PFSK-1 (cell line): ENCODE measurements at regions not wholly inside any gene's neighbourhood (a gene's known extent, or its start where the extent isn't known, plus 50 kb on each side); places are given as distances from the start of the nearest gene placed in this dataset.

Experiments
- FOXP2 ChIP-seq: optimal IDR thresholded peaks from 2 replicates; pipeline ENCODE3; 2011; ENCODE audit warnings: borderline replicate concordance, control low read depth, inconsistent platforms; ENCODE audit not compliant: insufficient read depth; ENCODE audit errors: extremely low read length, extremely low read depth
- POLR2AphosphoS5 ChIP-seq: IDR thresholded peaks from 2 replicates; pipeline ENCODE4 v1.6.1; 2012; ENCODE audit warnings: low read depth, mild to moderate bottlenecking, control low read depth, low read length, moderate library complexity
- REST ChIP-seq, 2 experiments: IDR thresholded peaks; 2 replicates each; pipeline versions ENCODE4 v1.6.1 to v1.8.0; 2011 to 2012; ENCODE audit warnings: low read depth in 2 of 2, low read length in 2 of 2, control low read depth in 1 of 2, inconsistent platforms in 1 of 2, mild to moderate bottlenecking in 1 of 2, moderate library complexity in 1 of 2; ENCODE audit not compliant: insufficient read depth in 1 of 2
- SIN3A ChIP-seq: IDR thresholded peaks from 2 replicates; pipeline ENCODE4 v1.6.1; 2012; ENCODE audit warnings: mild to moderate bottlenecking, low read length, moderate library complexity, borderline replicate concordance; ENCODE audit not compliant: insufficient read depth
- TAF1 ChIP-seq: IDR thresholded peaks from 2 replicates; pipeline ENCODE4 v1.6.1; 2012; ENCODE audit warnings: low read length, control low read depth, borderline replicate concordance; ENCODE audit not compliant: insufficient read depth

- no peak for TF ChIP-seq TAF1
- TF ChIP-seq POLR2AphosphoS5, result no peak
- no peak for TF ChIP-seq SIN3A
- TF ChIP-seq REST (IDR thresholded peaks at IDR 0.05; ENCODE audit: insufficient read depth in 1 of 2, low read depth in 2 of 2, low read length in 2 of 2), result no peak
- TF ChIP-seq FOXP2, result no peak
Observed at GRCh38 chr2:195594919-195595694, 61.9 kb upstream of the SLC39A10 start.

GRCh38 chr2:195594248-195594647, 62.8 kb upstream of the SLC39A10 start:
- TF ChIP-seq POLR2AphosphoS5 (no peak), SIN3A (no peak), TAF1 (no peak), REST (IDR thresholded peaks at IDR 0.05; ENCODE audit: insufficient read depth in 1 of 2, low read depth in 2 of 2, low read length in 2 of 2) (no peak), FOXP2 (no peak)

- TF ChIP-seq FOXP2 (no peak), TAF1 (no peak), POLR2AphosphoS5 (no peak), REST (IDR thresholded peaks at IDR 0.05; ENCODE audit: insufficient read depth in 1 of 2, low read depth in 2 of 2, low read length in 2 of 2) (no peak)
Observed at GRCh38 chr2:195592105-195592504, 64.9 kb upstream of the SLC39A10 start.

GRCh38 chr2:195590861-195591205, 66.2 kb upstream of the SLC39A10 start:
- TF ChIP-seq TAF1, result no peak
- TF ChIP-seq SIN3A, result no peak
- TF ChIP-seq FOXP2, result no peak
- no peak for TF ChIP-seq POLR2AphosphoS5
- TF ChIP-seq REST (IDR thresholded peaks at IDR 0.05; ENCODE audit: insufficient read depth in 1 of 2, low read depth in 2 of 2, low read length in 2 of 2), result no peak
